CD4-positive, alpha-beta T cell (primary cell): ENCODE measurements at regions not wholly inside any gene's neighbourhood (a gene's known extent, or its start where the extent isn't known, plus 50 kb on each side); places are given as distances from the start of the nearest gene placed in this dataset.

ENCODE experiments used
- ATAC-seq: fragments of 200-7000 bp; cut with Tn5 transposase; one replicate; pipeline ENCODE4 v1.10.0; 2022; ENCODE audit warnings: mild to moderate bottlenecking; ENCODE audit not compliant: poor library complexity
- CTCF ChIA-PET: fragments of 350-600 bp; sonication (Branson Sonifier 250); formaldehyde crosslinking; loops from one replicate; lab custom pipeline; 2021; ENCODE audit warnings: antibody characterized with exemption, inconsistent platforms; lab: Charles Lee
- POLR2A ChIA-PET: fragments of 350-600 bp; sonication (Branson Sonifier 250); formaldehyde crosslinking; loops from one replicate; lab custom pipeline; 2021; ENCODE audit warnings: antibody characterized with exemption, inconsistent platforms; lab: Charles Lee
- DNase-seq, 14 experiments: peaks; one replicate each; pipeline ENCODE4 v3.0.0-alpha.2; 2013 to 2020; ENCODE audit warnings: mixed read lengths in 2 of 14
- H3K27ac ChIP-seq, 2 donors: one replicate each; pipeline versions ENCODE4 v1.5.1 to v1.7.0; 2013; ENCODE audit warnings: low read length in 2 of 2, low read depth in 1 of 2, mild to moderate bottlenecking in 1 of 2
- H3K27me3 ChIP-seq, 2 experiments: 1 replicate in 1 of 2; 2 replicates in 1 of 2; pipeline versions ENCODE4 v1.6.1 to v1.7.0; 2013; ENCODE audit warnings: low read length in 2 of 2, control low read depth in 1 of 2, mild to moderate bottlenecking in 1 of 2, moderate library complexity in 1 of 2; ENCODE audit not compliant: insufficient read depth in 2 of 2, control insufficient read depth in 1 of 2
- H3K36me3 ChIP-seq: one replicate; pipeline ENCODE4 v1.6.1; 2013; ENCODE audit warnings: low read length, control low read depth; ENCODE audit not compliant: insufficient read depth
- H3K4me1 ChIP-seq: one replicate; pipeline ENCODE4 v1.6.1; 2013; ENCODE audit warnings: low read length, control low read depth; ENCODE audit not compliant: insufficient read depth
- H3K4me3 ChIP-seq: one replicate; pipeline ENCODE4 v1.5.1; 2013; ENCODE audit warnings: mild to moderate bottlenecking, low read length, moderate library complexity
- H3K9me3 ChIP-seq, 2 experiments: 1 replicate in 1 of 2; 2 replicates in 1 of 2; pipeline versions ENCODE4 v1.6.1 to v1.7.0; 2013; ENCODE audit warnings: low read length in 2 of 2, mild to moderate bottlenecking in 2 of 2, control low read depth in 1 of 2, moderate library complexity in 1 of 2; ENCODE audit not compliant: control insufficient read depth in 1 of 2, insufficient read depth in 1 of 2
- H3K27ac Mint-ChIP-seq: one replicate; pipeline ENCODE4 v1.8.0; 2020; ENCODE audit warnings: mixed read lengths
- H3K27me3 Mint-ChIP-seq: one replicate; pipeline ENCODE4 v1.8.0; 2021; ENCODE audit warnings: mixed read lengths
- H3K36me3 Mint-ChIP-seq: one replicate; pipeline ENCODE4 v1.8.0; 2021; ENCODE audit warnings: low read depth, mixed read lengths
- H3K4me1 Mint-ChIP-seq: one replicate; pipeline ENCODE4 v1.8.0; 2021; ENCODE audit warnings: low read depth, mixed read lengths
- H3K4me3 Mint-ChIP-seq: one replicate; pipeline ENCODE4 v1.8.0; 2020; ENCODE audit warnings: mild to moderate bottlenecking, mixed read lengths
- H3K9me3 Mint-ChIP-seq: one replicate; pipeline ENCODE4 v1.8.0; 2020; ENCODE audit warnings: mixed read lengths
- CTCF ChIP-seq: fragments of 200-600 bp; IDR thresholded peaks from one replicate; pipeline ENCODE4 v1.8.0; 2022; ENCODE audit warnings: antibody characterized with exemption, mild to moderate bottlenecking
- intact Hi-C, 2 experiments: fragments of 100-400 bp; cut with DNase I in 1 of 2; cut with micrococcal nuclease in 1 of 2; formaldehyde crosslinking; loops; one replicate each; pipeline versions ENCODE4 v1.15.1 to v1.9.0; 2023 to 2025; cut with DNase I, micrococcal nuclease

GRCh38 chr3:81888914-81889557 is 127.6 kb upstream of the GBE1 start:
- no peak for DNase-seq
- Histone ChIP-seq H3K36me3 (no peaks in the 10 kb centered on the region), H3K27ac (no peak overlapping the region), H3K9me3 (no peaks in the 10 kb centered on the region), H3K4me3 (no peak overlapping the region), H3K27me3 (no peaks in the 10 kb centered on the region), H3K4me1 (no peaks in the 10 kb centered on the region)
- no peak for TF ChIP-seq CTCF
- no peaks in the 10 kb centered on the region for H3K4me1 Mint-ChIP-seq
- ATAC-seq: no peak
- no peaks in the 10 kb centered on the region for H3K9me3 Mint-ChIP-seq
- intact Hi-C loops: no loop called here
- H3K4me3 Mint-ChIP-seq: no peak overlapping the region
- H3K27ac Mint-ChIP-seq: no peak overlapping the region
- POLR2A ChIA-PET: no interaction called here
- no peaks in the 10 kb centered on the region for H3K27me3 Mint-ChIP-seq
- CTCF ChIA-PET: no interaction called here
- H3K36me3 Mint-ChIP-seq: no peaks in the 10 kb centered on the region

GRCh38 chr3:81887448-81887847 is 126.0 kb upstream of the GBE1 start:
- H3K4me1 ChIP-seq: no peaks in the 10 kb centered on the region

GRCh38 chr3:81886081-81886480 is 124.6 kb upstream of the GBE1 start:
- ChIA-PET POLR2A (no interaction called here), CTCF (no interaction called here)
- H3K27me3 Mint-ChIP-seq: no peaks in the 10 kb centered on the region
- no peak for DNase-seq
- no peak overlapping the region for H3K4me3 Mint-ChIP-seq
- no peak overlapping the region for H3K27ac ChIP-seq
- ATAC-seq: no peak
- H3K27ac Mint-ChIP-seq: no peak overlapping the region
- H3K4me1 Mint-ChIP-seq: no peaks in the 10 kb centered on the region
- H3K36me3 Mint-ChIP-seq: no peaks in the 10 kb centered on the region
- intact Hi-C loops: no loop called here
- H3K36me3 ChIP-seq: no peaks in the 10 kb centered on the region
- no peak for TF ChIP-seq CTCF
- no peaks in the 10 kb centered on the region for H3K27me3 ChIP-seq
- no peaks in the 10 kb centered on the region for H3K9me3 ChIP-seq
- H3K9me3 Mint-ChIP-seq: no peaks in the 10 kb centered on the region
- no peaks in the 10 kb centered on the region for H3K4me1 ChIP-seq
- no peak overlapping the region for H3K4me3 ChIP-seq

More at GRCh38 chr3:81887448-81887847, 126.0 kb upstream of the GBE1 start:
- Histone ChIP-seq H3K4me3 (no peak overlapping the region), H3K27me3 (no peaks in the 10 kb centered on the region), H3K27ac (no peak overlapping the region), H3K9me3 (no peaks in the 10 kb centered on the region), H3K36me3 (no peaks in the 10 kb centered on the region)
- ATAC-seq (no peak), DNase-seq (no peak)
- intact Hi-C loops: no loop called here
- Mint-ChIP-seq H3K4me1 (no peaks in the 10 kb centered on the region), H3K27me3 (no peaks in the 10 kb centered on the region), H3K36me3 (no peaks in the 10 kb centered on the region), H3K4me3 (no peak overlapping the region), H3K9me3 (no peaks in the 10 kb centered on the region), H3K27ac (no peak overlapping the region)
- ChIA-PET CTCF (no interaction called here), POLR2A (no interaction called here)
- TF ChIP-seq CTCF: no peak
